Fibroblast of the aortic adventitia (primary cell): ENCODE measurements at regions not wholly inside any gene's neighbourhood (a gene's known extent, or its start where the extent isn't known, plus 50 kb on each side); places are given as distances from the start of the nearest gene placed in this dataset.
A peak's percentile ranks its signal among the peaks of the same experiment; 100 is the strongest.
"Not testable (repeated sequence)": the region's sequence is repeated elsewhere in the genome, so short reads cannot be mapped to it uniquely, and the experiment has no call there.

Source experiments
- DNase-seq: peaks from one replicate; pipeline ENCODE4 v3.0.0-alpha.2; 2010; ENCODE audit warnings: low read depth
- H3K4me3 ChIP-seq: 2 replicates; pipeline ENCODE4 v1.5.1; 2011; ENCODE audit warnings: low read depth, mild to moderate bottlenecking, control low read depth, low read length, moderate library complexity
- CTCF ChIP-seq: IDR thresholded peaks from 2 replicates; pipeline ENCODE4 v1.5.1; 2011; ENCODE audit warnings: mild to moderate bottlenecking, low read length, control low read depth, inconsistent platforms; ENCODE audit not compliant: insufficient read depth

GRCh38 chr6:11315743-11316437, 83.4 kb upstream of the NEDD9 start:
- no peak for TF ChIP-seq CTCF
- H3K4me3 ChIP-seq = no peak overlapping the region
- DNase-seq = peak; percentile 96

GRCh38 chr6:11313207-11313606, 80.7 kb upstream of the NEDD9 start:
- H3K4me3 ChIP-seq = no peak overlapping the region
- no peak for DNase-seq
- TF ChIP-seq CTCF = no peak

- TF ChIP-seq CTCF = no peak
- H3K4me3 ChIP-seq = no peak overlapping the region
- DNase-seq = no peak
Observed at GRCh38 chr6:11311970-11312369, 79.5 kb upstream of the NEDD9 start.

- H3K4me3 ChIP-seq = no peak overlapping the region
- TF ChIP-seq CTCF = no peak
- no peak for DNase-seq
Observed at GRCh38 chr6:11309947-11310665, 77.6 kb upstream of the NEDD9 start.

- no peak for TF ChIP-seq CTCF
- no peak overlapping the region for H3K4me3 ChIP-seq
- no peak for DNase-seq
Observed at GRCh38 chr6:11307226-11307625, 74.8 kb upstream of the NEDD9 start.

- no peak for TF ChIP-seq CTCF
- H3K4me3 ChIP-seq = no peak overlapping the region
- DNase-seq = no peak
Observed at GRCh38 chr6:11304946-11305345, 72.5 kb upstream of the NEDD9 start.

GRCh38 chr6:11299876-11300428, 67.5 kb upstream of the NEDD9 start:
- not testable (repeated sequence) for H3K4me3 ChIP-seq, DNase-seq

- not testable (repeated sequence) for DNase-seq, H3K4me3 ChIP-seq
Observed at GRCh38 chr6:11299421-11299784, 66.9 kb upstream of the NEDD9 start.
